Large intestine (tissue), 3 donors: ENCODE measurements at regions not wholly inside any gene's neighbourhood (a gene's known extent, or its start where the extent isn't known, plus 50 kb on each side); places are given as distances from the start of the nearest gene placed in this dataset.
"Not testable (repeated sequence)": the region's sequence is repeated elsewhere in the genome, so short reads cannot be mapped to it uniquely, and the experiment has no call there.

Experiments
- DNase-seq, 2 donors: peaks; one replicate each; pipeline versions ENCODE4 v3.0.0 to v3.0.0-alpha.2; 2013
- H3K27ac ChIP-seq: one replicate; pipeline ENCODE4 v1.5.1; 2013; ENCODE audit warnings: low read length
- H3K27me3 ChIP-seq: 2 replicates; pipeline ENCODE4 v1.6.1; 2013; ENCODE audit warnings: low read length; ENCODE audit not compliant: control insufficient read depth, insufficient read depth
- H3K36me3 ChIP-seq: 2 replicates; pipeline ENCODE4 v1.6.1; 2013; ENCODE audit warnings: low read length; ENCODE audit not compliant: control insufficient read depth, insufficient read depth
- H3K4me1 ChIP-seq: one replicate; pipeline ENCODE4 v1.6.1; 2013; ENCODE audit warnings: low read length; ENCODE audit not compliant: control insufficient read depth, insufficient read depth
- H3K4me3 ChIP-seq: one replicate; pipeline ENCODE4 v1.5.1; 2013; ENCODE audit warnings: low read length
- H3K9me3 ChIP-seq: one replicate; pipeline ENCODE4 v1.6.1; 2013; ENCODE audit warnings: mild to moderate bottlenecking, low read depth, low read length, moderate library complexity; ENCODE audit not compliant: control insufficient read depth
- WGBS: methylation state at CpG from one replicate; pipeline ENCODE4 v1.1.5; 2013; ENCODE audit warnings: low lambda C conversion rate; ENCODE audit not compliant: insufficient coverage; 5-methylcytosine and 5-hydroxymethylcytosine counted together

- not testable (repeated sequence) for H3K36me3 ChIP-seq, H3K27me3 ChIP-seq, H3K9me3 ChIP-seq, H3K27ac ChIP-seq, H3K4me1 ChIP-seq, H3K4me3 ChIP-seq
- WGBS = no CpG with 5 or more reads among the region's 4 CpGs
- DNase-seq = peak in 1 of 2 donors; percentile 0
Observed at GRCh38 chr1:120357046-120357445, 57.8 kb upstream of the NBPF8 start.

- H3K9me3 ChIP-seq, H3K27me3 ChIP-seq, H3K27ac ChIP-seq, H3K36me3 ChIP-seq, H3K4me3 ChIP-seq, H3K4me1 ChIP-seq: not testable (repeated sequence)
- WGBS = no CpG with 5 or more reads among the region's 8 CpGs
- DNase-seq = peak in 1 of 2 donors; percentile 2
Observed at GRCh38 chr1:120356170-120356569, 58.7 kb upstream of the NBPF8 start.

DNA sequence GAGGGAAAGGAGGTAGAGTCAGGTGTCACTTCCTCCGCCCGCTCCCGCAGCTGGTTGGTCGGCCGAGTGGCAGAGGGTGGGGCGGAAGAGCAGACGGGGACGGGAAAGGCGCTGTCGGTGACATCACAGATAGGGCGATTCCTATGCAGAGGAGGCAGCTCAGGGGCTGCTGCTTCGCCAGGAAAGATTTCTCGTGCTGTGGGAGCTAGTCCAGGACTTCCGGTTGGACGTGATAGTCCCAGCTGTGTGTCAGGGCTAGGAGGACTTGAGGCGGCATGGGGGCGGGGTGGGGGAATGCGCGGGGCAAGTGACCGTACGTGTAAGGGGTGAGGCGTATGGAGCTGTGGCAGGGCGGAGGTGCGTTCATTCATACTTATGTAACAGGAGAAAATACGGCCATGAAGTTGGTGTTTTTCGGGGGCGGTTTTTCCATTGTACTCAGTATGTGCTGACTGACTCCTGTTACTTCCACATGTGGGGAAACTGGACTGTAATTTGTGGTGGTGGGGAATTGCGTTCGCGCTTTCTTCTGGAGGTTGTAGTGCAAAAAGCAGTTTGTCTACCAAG is 60.1 kb upstream of the NBPF8 start:
- H3K27me3 ChIP-seq, H3K4me3 ChIP-seq, H3K27ac ChIP-seq, H3K9me3 ChIP-seq, H3K4me1 ChIP-seq, H3K36me3 ChIP-seq: not testable (repeated sequence)
- peak; percentile 16 to 56 for DNase-seq
- no CpG with 5 or more reads among the region's 30 CpGs for WGBS

DNA sequence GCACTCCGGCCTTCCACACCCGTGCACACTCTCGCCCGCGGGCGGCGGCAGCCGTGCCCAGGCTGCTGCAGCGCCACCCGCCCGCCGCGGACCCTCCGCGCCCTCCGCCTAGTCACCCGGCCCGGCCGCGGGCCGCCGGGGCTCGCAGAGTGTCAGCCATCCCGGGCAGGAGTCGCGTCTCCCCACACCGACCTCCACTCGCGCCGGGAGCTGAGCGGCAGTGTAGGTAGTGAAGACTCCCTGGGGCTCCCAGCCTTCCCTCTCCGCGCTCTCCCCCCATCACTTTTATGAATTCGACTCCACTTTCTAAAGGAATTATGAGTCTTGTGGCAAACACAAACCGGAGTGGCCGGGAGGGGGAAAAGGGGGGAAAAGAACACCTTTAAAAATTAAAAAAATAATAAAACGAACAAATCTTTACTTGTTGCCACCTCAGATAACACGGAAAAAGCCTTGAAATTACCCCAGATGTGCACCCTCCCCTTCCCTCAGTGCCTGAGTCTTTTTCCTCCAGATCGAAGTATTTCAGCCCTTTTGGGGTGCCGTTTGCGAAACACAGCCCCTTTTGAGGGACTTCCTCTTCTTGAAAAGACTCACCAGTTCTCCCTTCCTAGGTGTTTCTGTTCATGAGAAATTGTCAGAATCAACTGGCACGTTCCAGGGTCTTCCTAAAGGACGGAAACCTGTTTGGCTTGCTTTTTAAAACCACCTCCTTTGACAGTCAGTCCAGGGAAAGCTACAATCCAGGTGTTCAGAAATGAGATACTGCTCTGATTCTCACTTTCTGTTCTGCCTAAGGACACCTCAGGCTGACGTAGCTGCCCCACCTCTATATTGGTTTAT is 72.4 kb upstream of the NBPF8 start:
- H3K9me3 ChIP-seq, H3K27me3 ChIP-seq, H3K4me1 ChIP-seq, H3K36me3 ChIP-seq: not testable (repeated sequence)
- DNase-seq = peak in 1 of 2 donors; percentile 35
- H3K27ac ChIP-seq = peak overlapping the region; percentile 65
- no CpG with 5 or more reads among the region's 44 CpGs for WGBS
- peak overlapping the region; percentile 40 for H3K4me3 ChIP-seq

GRCh38 chr1:120341756-120342155 is 73.1 kb upstream of the NBPF8 start:
- H3K27me3 ChIP-seq, H3K36me3 ChIP-seq, H3K9me3 ChIP-seq, H3K4me1 ChIP-seq: not testable (repeated sequence)
- peak; percentile 5 to 45 for DNase-seq
- no CpG with 5 or more reads among the region's 24 CpGs for WGBS
- peak overlapping the region; percentile 56 for H3K4me3 ChIP-seq
- H3K27ac ChIP-seq = peak overlapping the region; percentile 56

DNA sequence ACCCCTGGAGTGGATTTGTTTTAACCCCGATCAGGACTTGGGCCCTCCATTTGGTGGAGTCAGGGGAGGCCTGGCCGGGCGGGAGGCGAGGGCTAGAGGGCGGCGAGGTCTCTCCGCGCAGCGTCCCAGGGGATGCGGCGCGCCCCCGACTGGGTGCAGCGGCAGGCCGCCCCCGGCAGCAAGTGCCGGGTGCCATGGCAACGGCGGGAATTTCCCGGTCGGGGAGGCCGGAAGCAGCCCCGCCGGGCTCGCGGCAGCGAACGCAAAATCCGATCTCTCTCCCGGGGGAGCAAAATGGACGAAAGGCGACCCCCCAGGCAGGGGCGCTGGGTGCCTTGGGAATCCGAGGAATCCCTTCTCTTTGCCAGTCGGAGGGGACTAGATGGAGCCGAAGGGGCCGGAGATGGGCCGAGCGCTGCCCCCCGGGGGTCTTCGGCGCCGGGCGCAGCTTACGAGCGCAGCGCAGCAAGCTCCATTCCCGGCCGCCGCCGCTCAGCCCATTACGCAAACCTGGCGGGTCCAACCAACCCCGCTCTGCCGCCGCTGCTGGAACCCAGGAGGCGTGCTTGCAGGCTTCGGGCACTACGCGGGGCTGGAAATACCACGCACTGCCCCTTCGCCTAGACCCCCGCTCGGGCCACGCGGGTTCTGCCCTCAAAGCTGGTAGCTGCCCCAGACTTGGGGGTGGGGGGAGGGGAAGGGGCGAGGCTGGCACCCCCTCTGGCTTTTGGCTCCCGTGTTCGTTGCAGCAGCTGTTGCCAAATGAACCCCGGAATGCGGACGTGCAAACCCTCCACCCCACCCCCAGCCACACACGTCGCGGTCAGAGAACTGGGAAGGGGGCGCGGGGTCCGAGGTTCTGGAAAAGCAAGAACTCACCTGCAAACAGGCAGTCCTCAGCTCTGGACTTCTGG is 73.7 kb upstream of the NBPF8 start:
- H3K4me3 ChIP-seq = peak overlapping the region; percentile 56
- peak overlapping the region; percentile 56 for H3K27ac ChIP-seq
- no CpG with 5 or more reads among the region's 78 CpGs for WGBS

DNA sequence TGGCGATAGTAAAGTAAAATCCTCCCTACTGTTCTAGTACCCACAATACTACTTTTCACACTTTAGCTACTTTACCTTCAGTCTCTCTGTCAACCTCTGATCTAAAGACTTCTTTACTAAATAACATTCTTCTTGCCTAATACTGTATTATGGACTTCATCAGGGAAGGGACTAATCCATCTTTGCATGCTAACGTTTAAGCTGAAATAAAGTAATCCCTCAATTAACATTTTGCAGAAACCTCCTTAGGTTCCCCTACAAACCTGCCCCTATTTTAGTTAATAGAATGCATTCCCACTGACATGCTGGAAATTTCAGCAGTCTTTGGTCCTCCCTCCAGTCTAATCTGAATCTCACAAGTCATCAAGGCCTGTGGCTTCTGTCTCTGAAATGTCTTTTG is 99.1 kb upstream of the NBPF8 start:
- H3K27ac ChIP-seq, H3K4me3 ChIP-seq, H3K4me1 ChIP-seq, H3K9me3 ChIP-seq, H3K27me3 ChIP-seq, DNase-seq, H3K36me3 ChIP-seq: not testable (repeated sequence)
- no CpG with 5 or more reads among the region's 2 CpGs for WGBS

More for the DNA sequence above, 73.7 kb upstream of the NBPF8 start:
- H3K9me3 ChIP-seq, DNase-seq, H3K27me3 ChIP-seq, H3K36me3 ChIP-seq, H3K4me1 ChIP-seq: not testable (repeated sequence)

- not testable (repeated sequence) for DNase-seq, H3K27me3 ChIP-seq, H3K4me1 ChIP-seq, H3K36me3 ChIP-seq, H3K9me3 ChIP-seq, H3K4me3 ChIP-seq, H3K27ac ChIP-seq
- no CpG with 5 or more reads among the region's 2 CpGs for WGBS
Observed at GRCh38 chr1:120311930-120312329, 102.9 kb upstream of the NBPF8 start.

GRCh38 chr1:120308940-120309578 is 105.8 kb upstream of the NBPF8 start:
- H3K27ac ChIP-seq, H3K36me3 ChIP-seq: not testable (repeated sequence)
- WGBS = no CpG with 5 or more reads among the region's 1 CpG

DNA sequence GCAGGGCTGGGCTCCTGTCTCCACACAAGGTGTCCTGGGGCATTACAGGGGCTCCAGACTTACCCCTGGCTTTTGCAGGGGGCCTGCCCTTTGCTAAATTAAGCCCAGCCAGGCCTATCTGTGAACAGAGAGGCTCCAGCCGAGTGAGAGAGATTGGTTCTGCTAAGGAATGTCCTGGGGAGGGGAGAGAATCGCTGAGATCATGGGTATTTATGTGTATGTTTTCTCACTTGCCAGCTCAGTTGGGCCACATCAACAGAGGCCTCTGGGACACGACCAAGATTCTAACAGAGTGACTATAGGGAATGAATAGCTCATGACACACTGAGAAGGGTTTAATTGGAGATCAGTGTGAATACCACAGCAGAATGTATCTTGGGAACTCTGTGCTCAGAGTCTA is 109.8 kb upstream of the NBPF8 start:
- WGBS = no CpG with 5 or more reads among the region's 3 CpGs
- not testable (repeated sequence) for DNase-seq, H3K27me3 ChIP-seq, H3K27ac ChIP-seq, H3K4me3 ChIP-seq, H3K36me3 ChIP-seq, H3K4me1 ChIP-seq, H3K9me3 ChIP-seq

More at GRCh38 chr1:120308940-120309578, 105.8 kb upstream of the NBPF8 start:
- not testable (repeated sequence) for DNase-seq, H3K4me1 ChIP-seq, H3K9me3 ChIP-seq, H3K4me3 ChIP-seq, H3K27me3 ChIP-seq
